ENCODE measurements at regions not wholly inside any gene's neighbourhood (a gene's known extent, or its start where the extent isn't known, plus 50 kb on each side); places are given as distances from the start of the nearest gene placed in this dataset.

- TF ChIP-seq POLR2A (IDR thresholded peaks at IDR 0.05) (no peak), CTCF (IDR thresholded peaks at IDR 0.05) (no peak), EP300 (IDR thresholded peaks at IDR 0.05) (no peak)
Observed at GRCh38 chr7:81162771-81163525, 244.1 kb upstream of the SEMA3C start.

All from ovary (tissue), 3 donors.